HG03108 (cell line): ENCODE measurements at regions not wholly inside any gene's neighbourhood (a gene's known extent, or its start where the extent isn't known, plus 50 kb on each side); places are given as distances from the start of the nearest gene placed in this dataset.

Source experiments
- ATAC-seq: cut with Tn5 transposase; IDR thresholded peaks from one replicate; pipeline ENCODE4 v1.9.1; 2021; ENCODE audit warnings: moderate library complexity; ENCODE audit not compliant: unreplicated experiment

- no peak for ATAC-seq
These were observed 82.0 kb upstream of the EEA1 start for GRCh38 chr12:93011100-93011499.

GRCh38 chr12:93015871-93016751, 87.0 kb upstream of the EEA1 start:
- no peak for ATAC-seq

- no peak for ATAC-seq
These were observed 87.8 kb upstream of the EEA1 start for GRCh38 chr12:93016752-93017350.

GRCh38 chr12:93018610-93019009, 89.5 kb upstream of the EEA1 start:
- no peak for ATAC-seq

DNA sequence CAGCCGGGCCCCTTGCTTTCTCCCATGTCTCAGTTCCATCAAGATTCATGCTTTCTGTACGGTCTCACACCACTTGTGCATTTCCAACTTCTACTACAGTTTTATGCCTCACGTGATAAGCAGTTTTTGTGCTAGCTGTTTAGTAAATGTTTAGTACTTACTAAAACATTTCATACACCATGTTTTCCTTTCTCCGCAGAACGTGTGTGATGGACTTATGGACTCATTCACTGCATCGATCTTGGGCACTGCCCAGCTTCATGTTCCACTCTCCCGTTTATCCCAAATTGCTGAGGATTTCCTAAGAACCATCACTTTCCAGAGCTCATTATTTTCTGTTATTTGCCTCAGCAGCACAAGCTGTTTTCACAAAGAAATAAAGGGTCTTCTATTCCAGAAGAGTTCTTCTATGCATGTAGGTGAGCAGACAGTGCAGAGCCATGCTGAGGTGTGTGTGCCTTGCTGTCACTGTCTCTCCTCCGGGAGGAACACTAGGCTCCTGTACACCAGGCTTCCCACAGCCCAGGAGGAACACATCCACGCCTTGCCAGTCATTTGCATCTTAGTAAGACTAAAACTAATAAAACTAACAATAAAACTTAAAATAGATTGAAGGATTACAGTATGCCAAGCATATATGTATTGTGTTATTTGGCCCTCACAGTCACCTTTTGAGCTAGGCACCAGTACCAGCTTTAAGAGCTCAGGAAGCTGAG, 90.3 kb upstream of the EEA1 start:
- ATAC-seq: no peak

DNA sequence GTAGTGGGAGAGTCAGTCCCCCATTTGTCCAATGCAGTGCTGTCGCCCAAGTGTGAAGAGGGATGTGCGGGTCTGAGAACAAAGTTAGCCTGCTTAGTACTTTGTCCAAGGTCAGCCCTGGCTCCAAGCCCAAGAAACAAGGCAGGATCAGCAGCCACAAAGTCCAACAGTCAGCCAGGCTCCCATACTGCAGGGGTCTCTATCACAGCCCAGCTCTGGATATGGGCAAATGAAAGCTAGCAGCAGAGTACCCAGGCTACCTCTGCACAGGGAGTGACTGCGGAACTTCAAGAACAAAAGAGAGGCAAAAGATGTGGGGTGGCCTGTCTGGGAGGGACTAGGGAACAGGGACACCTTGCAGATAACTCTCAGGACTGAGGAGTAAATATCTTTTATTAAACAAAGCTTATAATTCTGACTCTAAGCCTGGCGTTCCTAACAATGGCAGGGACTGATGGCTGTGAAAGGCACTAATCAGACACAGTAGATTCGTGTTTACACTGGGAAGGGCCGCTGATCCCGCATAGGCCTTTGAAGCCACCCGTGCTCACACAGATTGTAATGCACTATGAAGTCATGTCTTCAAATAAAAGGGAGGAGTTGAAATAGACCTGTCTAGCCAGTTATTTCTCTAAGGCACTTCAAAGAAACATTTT, 91.0 kb upstream of the EEA1 start:
- no peak for ATAC-seq

GRCh38 chr12:93020631-93021597, 91.8 kb upstream of the EEA1 start:
- ATAC-seq: no peak

GRCh38 chr12:93022603-93023340, 93.7 kb upstream of the EEA1 start:
- no peak for ATAC-seq

DNA sequence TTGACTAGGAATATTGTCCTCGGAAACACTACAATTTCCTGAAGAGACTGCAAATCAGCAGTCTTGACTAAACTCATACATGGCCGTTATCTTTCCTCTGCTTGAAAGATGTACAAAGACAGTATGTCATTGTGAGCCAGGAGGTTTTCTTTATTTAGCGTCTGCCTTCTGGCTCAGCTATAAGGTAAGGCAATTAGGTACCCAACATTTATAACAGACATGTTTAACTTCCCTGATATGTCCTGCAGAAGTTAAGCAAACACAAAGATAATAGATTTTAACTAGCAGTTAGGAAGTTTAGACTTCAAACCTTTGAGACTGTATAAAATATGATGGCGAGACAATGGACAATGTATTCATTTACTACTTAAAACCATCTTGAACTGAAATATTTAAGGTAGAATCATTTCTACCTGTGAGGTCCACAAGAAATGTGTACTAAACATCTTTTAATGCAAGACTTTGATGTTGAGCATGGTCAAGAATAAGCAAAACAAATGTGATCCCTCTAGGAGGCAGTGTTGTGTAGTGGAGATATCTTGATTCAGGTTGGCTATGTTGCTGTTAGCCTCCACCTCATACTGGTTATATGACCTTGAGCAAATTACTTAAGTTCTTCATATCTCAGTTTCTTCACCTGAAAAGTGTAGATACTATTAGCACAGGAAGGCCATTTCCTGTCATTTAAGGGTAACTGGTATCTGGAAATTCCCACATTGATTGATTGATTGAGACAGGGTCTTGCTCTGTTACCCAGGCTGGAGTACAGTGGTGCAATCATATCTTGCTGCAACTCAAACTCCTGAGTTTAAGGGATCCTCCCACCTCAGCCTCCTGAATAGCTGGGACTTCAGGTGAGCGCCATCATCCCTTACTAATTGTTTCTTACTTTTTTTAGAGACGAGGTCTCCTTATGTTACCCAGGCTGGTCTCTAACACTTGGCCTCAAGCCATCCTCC, 96.3 kb upstream of the EEA1 start:
- no peak for ATAC-seq

DNA sequence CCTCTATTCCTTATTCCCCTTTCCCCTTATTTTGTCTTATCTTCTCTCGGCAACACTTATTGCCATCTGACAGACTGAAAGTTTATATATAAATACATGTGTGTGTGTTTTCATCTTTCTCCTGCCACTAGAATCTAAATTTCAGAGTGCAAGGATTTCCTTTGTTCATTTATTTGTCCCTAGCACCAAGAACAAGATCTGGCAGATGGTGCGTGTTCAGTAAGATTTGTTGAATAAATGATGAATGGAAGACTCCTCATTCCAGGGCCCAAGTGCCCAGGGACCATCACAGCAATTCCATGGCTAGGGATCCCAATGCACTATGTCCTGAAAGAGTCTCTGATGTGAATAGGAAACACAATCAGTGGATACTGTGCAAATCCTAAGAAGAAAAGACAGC, 97.9 kb upstream of the EEA1 start:
- no peak for ATAC-seq

DNA sequence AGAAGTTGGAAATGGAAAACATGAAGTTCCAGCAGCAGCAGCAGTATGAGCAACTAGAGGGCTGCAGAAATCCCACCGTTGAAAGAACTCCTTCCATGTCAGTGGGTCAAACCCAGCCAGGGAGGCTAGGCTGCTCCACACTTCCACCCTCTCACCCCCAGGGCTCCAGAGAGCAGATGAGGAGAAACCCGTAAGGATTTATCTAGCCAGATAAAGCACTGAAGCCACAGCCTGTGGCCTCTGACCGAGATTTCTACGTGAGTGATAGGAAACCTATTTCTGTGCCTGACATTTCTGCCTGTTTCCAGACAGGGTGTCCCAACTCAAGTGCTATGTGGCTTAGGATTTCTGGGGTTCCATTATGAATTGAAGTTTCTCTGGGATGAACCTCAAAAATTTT, 100.0 kb upstream of the EEA1 start:
- ATAC-seq: no peak

DNA sequence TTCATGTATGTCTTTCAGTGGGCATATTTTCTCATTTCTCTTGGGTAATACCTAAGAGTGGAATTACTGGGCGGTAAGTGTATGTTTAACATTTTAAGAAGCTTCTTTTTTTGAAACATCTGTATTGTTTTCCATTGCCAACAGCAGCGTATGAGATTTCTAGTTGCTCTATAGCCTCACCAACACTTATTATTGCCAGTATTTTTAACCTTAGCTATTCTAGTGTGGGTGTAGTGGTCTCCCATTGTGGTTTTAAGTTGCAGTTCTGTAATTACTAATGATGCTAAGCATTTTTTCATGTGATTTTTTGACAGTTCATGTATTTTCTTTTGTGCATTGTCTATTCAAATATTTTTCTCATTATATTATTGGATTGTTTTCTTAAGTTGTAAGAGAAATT, 101.9 kb upstream of the EEA1 start:
- ATAC-seq: no peak

- no peak for ATAC-seq
These were observed 103.7 kb upstream of the EEA1 start for GRCh38 chr12:93032758-93033157.

DNA sequence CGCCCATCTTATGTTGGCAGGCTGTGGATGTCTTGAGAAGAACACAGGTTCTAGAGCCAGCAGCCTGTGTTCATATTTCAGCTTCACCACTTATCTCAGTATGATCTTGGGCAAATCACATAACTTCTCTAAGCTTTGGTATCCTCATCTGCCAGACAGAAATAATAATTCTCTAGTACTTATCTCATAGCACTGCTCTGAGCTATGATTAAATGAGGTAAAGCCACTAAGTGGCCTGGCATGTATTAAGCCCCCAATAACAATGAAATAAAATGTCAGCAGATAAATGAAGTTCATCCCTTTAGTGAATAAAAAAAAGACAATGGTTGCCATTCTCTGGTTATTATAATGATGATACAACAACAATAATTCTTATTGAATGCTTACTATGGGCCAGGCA, 104.9 kb upstream of the EEA1 start:
- no peak for ATAC-seq

GRCh38 chr12:93039062-93039461, 110.0 kb upstream of the EEA1 start:
- no peak for ATAC-seq

- no peak for ATAC-seq
These were observed 110.8 kb upstream of the EEA1 start for GRCh38 chr12:93039930-93040329.

- no peak for ATAC-seq
These were observed 111.3 kb upstream of the EEA1 start for GRCh38 chr12:93040367-93040766.

- no peak for ATAC-seq
These were observed 112.3 kb upstream of the EEA1 start for GRCh38 chr12:93041416-93041815.
